K562 (cell line): ENCODE measurements at regions not wholly inside any gene's neighbourhood (a gene's known extent, or its start where the extent isn't known, plus 50 kb on each side); places are given as distances from the start of the nearest gene placed in this dataset.

Source experiments
- ATAC-seq: fragments of 200-7000 bp; cut with Tn5 transposase; 3 replicates; pipeline ENCODE4 v1.9.1; 2020; ENCODE audit warnings: moderate library complexity
- BruUV-seq: library from RNA; stranded (reverse); fragments of 400-500 nt; replicated peaks from 2 replicates; lab custom pipeline; 2021; lab: Mats Ljungman, UMichigan
- CTCF ChIA-PET: fragments of 300-600 bp; formaldehyde crosslinking; extraction: SDS; loops from one replicate; lab custom pipeline; 2021; ENCODE audit warnings: low intra/inter-chr PET ratio; lab: Yijun Ruan, JAX
- POLR2A ChIA-PET: fragments of 300-600, 350-650 bp; sonication (Branson Sonifier 250); formaldehyde crosslinking; extraction: SDS; loops from one replicate; lab custom pipeline; 2021; ENCODE audit warnings: antibody characterized with exemption, inconsistent platforms; lab: Yijun Ruan, JAX
- DNase-seq, 4 experiments: peaks; one replicate each; pipeline versions ENCODE4 v3.0.0 to v3.0.0-alpha.2; 2011 to 2018; ENCODE audit warnings: low spot score in 3 of 4, mixed read lengths in 3 of 4; ENCODE audit errors: extremely low read depth in 1 of 4
- FAIRE-seq: peaks from 2 replicates; lab custom pipeline; 2011; peaks lifted over from hg19 to GRCh38; lab: Jason Lieb, UNC
- H2AFZ ChIP-seq: 2 replicates; pipeline ENCODE4 v1.6.0; 2011; ENCODE audit warnings: low read depth, low read length, control low read depth, inconsistent platforms
- H3K27ac ChIP-seq: fragments of 200-600 bp; 3 replicates; pipeline ENCODE4 v1.8.0; 2011; ENCODE audit warnings: low read depth, mild to moderate bottlenecking, control low read depth, inconsistent platforms, low read length, moderate library complexity, mixed read lengths; ENCODE audit errors: extremely low read depth
- H3K27me3 ChIP-seq, 2 experiments: fragments of 300-600 bp in 1 of 2; 2 replicates in 1 of 2; 3 replicates in 1 of 2; pipeline versions ENCODE4 v1.6.0 to v1.8.0; 2011; ENCODE audit warnings: inconsistent platforms in 2 of 2, low read length in 2 of 2, mild to moderate bottlenecking in 1 of 2, mixed read lengths in 1 of 2, moderate library complexity in 1 of 2; ENCODE audit not compliant: control insufficient read depth in 2 of 2, insufficient read depth in 2 of 2
- H3K36me3 ChIP-seq: fragments of 300-600 bp; 3 replicates; pipeline ENCODE4 v1.8.0; 2011; ENCODE audit warnings: mild to moderate bottlenecking, low read length, inconsistent platforms; ENCODE audit not compliant: control insufficient read depth, insufficient read depth
- H3K4me1 ChIP-seq, 2 experiments: fragments of 200-600 bp in 1 of 2; replicated peaks in 1 of 2; 2 replicates in 1 of 2; 3 replicates in 1 of 2; pipeline versions ENCODE4 v1.5.1 to v1.8.0; 2011; ENCODE audit warnings: inconsistent platforms in 2 of 2, low read length in 2 of 2, mild to moderate bottlenecking in 1 of 2, mixed read lengths in 1 of 2, moderate library complexity in 1 of 2; ENCODE audit not compliant: control insufficient read depth in 2 of 2, insufficient read depth in 2 of 2
- H3K4me2 ChIP-seq: 2 replicates; pipeline ENCODE4 v1.6.1; 2011; ENCODE audit warnings: low read length, control low read depth, inconsistent platforms, mixed read lengths; ENCODE audit not compliant: insufficient read depth
- H3K4me3 ChIP-seq: fragments of 200-600 bp; sonication (generic), shearing (Covaris generic); 2 replicates; pipeline ENCODE4 v1.5.1; 2016; ENCODE audit warnings: control low read depth, inconsistent platforms
- H3K79me2 ChIP-seq: fragments of 200-600 bp; 3 replicates; pipeline ENCODE4 v1.8.0; 2011; ENCODE audit warnings: low read length, inconsistent platforms; ENCODE audit not compliant: control insufficient read depth, insufficient read depth
- H3K9ac ChIP-seq, 2 experiments: 2 replicates each; pipeline versions ENCODE4 v1.6.0 to v1.6.1; 2011; ENCODE audit warnings: low read depth in 2 of 2, low read length in 2 of 2, control low read depth in 1 of 2, inconsistent platforms in 1 of 2, mild to moderate bottlenecking in 1 of 2, mixed read lengths in 1 of 2; ENCODE audit not compliant: insufficient read depth in 1 of 2
- H3K9me1 ChIP-seq: one replicate; pipeline ENCODE4 v1.6.0; 2011; ENCODE audit warnings: inconsistent platforms, mild to moderate bottlenecking, low read length, moderate library complexity; ENCODE audit not compliant: control insufficient read depth, insufficient read depth
- H3K9me3 ChIP-seq: replicated peaks from 2 replicates; pipeline ENCODE4 v1.5.1; 2011; ENCODE audit warnings: low read depth, low read length, inconsistent platforms; ENCODE audit not compliant: control insufficient read depth, insufficient read depth
- H4K20me1 ChIP-seq: replicated peaks from 2 replicates; pipeline ENCODE4 v1.6.1; 2011; ENCODE audit warnings: low read length, inconsistent platforms, mixed read lengths; ENCODE audit not compliant: control insufficient read depth, insufficient read depth
- EP300 ChIP-seq: IDR thresholded peaks from 2 replicates; pipeline ENCODE4 v1.6.1; 2012; ENCODE audit warnings: low read length, improper control_type of control experiment
- ETV1 ChIP-seq: fragments of 450-650 bp; conservative IDR thresholded peaks from 2 replicates; pipeline ENCODE4 v1.6.1; 2016; ENCODE audit warnings: missing genetic modification characterization, control low read depth, low read depth, missing compliant biosample characterization
- KHSRP ChIP-seq: fragments of 450-650 bp; IDR thresholded peaks from 2 replicates; pipeline ENCODE4 v1.6.1; 2017
- KLF1 ChIP-seq: fragments of 450-650 bp; IDR thresholded peaks from 2 replicates; pipeline ENCODE4 v1.6.1; 2016; ENCODE audit warnings: missing genetic modification characterization, missing compliant biosample characterization
- MCM7 ChIP-seq, 2 experiments: fragments of 450-650 bp; IDR thresholded peaks; 2 replicates each; pipeline ENCODE4 v1.6.1; 2016 to 2018
- MECOM ChIP-seq: fragments of 250-450 bp; sonication (Bioruptor Pico); IDR thresholded peaks from 2 replicates; pipeline ENCODE4 v1.8.0; 2022; ENCODE audit warnings: inconsistent platforms
- MTA3 ChIP-seq: fragments of 450-650 bp; formaldehyde crosslinking; IDR thresholded peaks from 2 replicates; pipeline ENCODE4 v1.6.1; 2017; ENCODE audit warnings: mild to moderate bottlenecking, borderline replicate concordance
- MYBL2 ChIP-seq, 2 experiments: fragments of 450-650 bp in 1 of 2; sonication (generic) in 1 of 2; formaldehyde crosslinking in 1 of 2; IDR thresholded peaks; 2 replicates each; pipeline versions ENCODE4 v1.6.1 to v1.8.1; 2017 to 2022; ENCODE audit warnings: borderline replicate concordance in 1 of 2, inconsistent platforms in 1 of 2, low read depth in 1 of 2, mild to moderate bottlenecking in 1 of 2, missing genetic modification reagents in 1 of 2, moderate library complexity in 1 of 2
- NELFE ChIP-seq: IDR thresholded peaks from 2 replicates; pipeline ENCODE4 v1.6.1; 2011; ENCODE audit warnings: mild to moderate bottlenecking; ENCODE audit not compliant: insufficient read depth, insufficient read length
- POLR3G ChIP-seq: IDR thresholded peaks from 2 replicates; pipeline ENCODE4 v1.6.1; 2011; ENCODE audit not compliant: insufficient read length, insufficient replicate concordance; ENCODE audit errors: extremely low read depth
- SMARCA4 ChIP-seq: fragments of 450-650 bp; IDR thresholded peaks from 2 replicates; pipeline ENCODE4 v1.6.1; 2016
- WGBS: fragments of 100-300 bp; shearing (Covaris generic); methylation state at CpG from one replicate; pipeline ENCODE4 v1.1.6; 2016; ENCODE audit warnings: low coverage, mixed read lengths; ENCODE audit not compliant: insufficient coverage; ENCODE audit errors: missing lambda C conversion rate; 5-methylcytosine and 5-hydroxymethylcytosine counted together
- in situ Hi-C: fragments of 300-500 bp; cut with MboI; formaldehyde crosslinking; loops from 4 replicates; pipeline ENCODE4 v1.15.0; 2018; ENCODE audit warnings: inconsistent platforms, mixed read lengths
- intact Hi-C: fragments of 100-400 bp; cut with micrococcal nuclease; formaldehyde crosslinking; loops from 2 replicates; pipeline ENCODE4 v1.14.2; 2022
- TF ChIP-seq, protein P1 (sequence below): fragments of 200-800 bp; sonication (Bioruptor generic); IDR thresholded peaks from 2 replicates; pipeline ENCODE4 v1.6.1; 2017; ENCODE audit warnings: missing genetic modification characterization, missing compliant biosample characterization

DNA sequence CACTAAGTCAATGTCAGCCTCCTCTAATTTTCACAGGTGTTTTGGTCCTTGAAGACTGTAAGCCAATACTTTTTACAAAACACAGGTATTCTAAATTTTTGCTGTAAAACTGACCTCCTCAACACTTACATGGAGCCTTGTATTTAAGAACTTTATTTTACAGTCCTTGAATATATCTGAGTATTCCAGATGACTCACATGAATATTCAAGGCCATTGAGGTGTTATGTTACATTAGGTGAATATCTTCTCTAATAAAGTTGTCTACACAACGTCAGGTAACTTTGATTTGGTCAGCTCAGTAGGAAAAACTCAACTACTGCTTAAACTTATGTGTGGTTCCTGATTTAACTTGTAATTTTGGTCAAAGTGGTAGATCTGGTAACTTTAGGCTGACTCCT, 254.2 kb downstream of the OLFM3 start:
- no peak for FAIRE-seq
- DNase-seq: no peak
- no peak overlapping the region for H3K27ac ChIP-seq
- no peak overlapping the region for H2AFZ ChIP-seq
- BruUV-seq: no TSS peak
- ChIA-PET POLR2A (no interaction called here), CTCF (no interaction called here)
- ATAC-seq: no peak
- WGBS: 5% methylated on average over 1 of the region's 1 CpG
- intact Hi-C loops: no loop called here
- TF ChIP-seq NELFE: no peak
- TF ChIP-seq, protein P1, sequence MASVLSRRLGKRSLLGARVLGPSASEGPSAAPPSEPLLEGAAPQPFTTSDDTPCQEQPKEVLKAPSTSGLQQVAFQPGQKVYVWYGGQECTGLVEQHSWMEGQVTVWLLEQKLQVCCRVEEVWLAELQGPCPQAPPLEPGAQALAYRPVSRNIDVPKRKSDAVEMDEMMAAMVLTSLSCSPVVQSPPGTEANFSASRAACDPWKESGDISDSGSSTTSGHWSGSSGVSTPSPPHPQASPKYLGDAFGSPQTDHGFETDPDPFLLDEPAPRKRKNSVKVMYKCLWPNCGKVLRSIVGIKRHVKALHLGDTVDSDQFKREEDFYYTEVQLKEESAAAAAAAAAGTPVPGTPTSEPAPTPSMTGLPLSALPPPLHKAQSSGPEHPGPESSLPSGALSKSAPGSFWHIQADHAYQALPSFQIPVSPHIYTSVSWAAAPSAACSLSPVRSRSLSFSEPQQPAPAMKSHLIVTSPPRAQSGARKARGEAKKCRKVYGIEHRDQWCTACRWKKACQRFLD (CRISPR knock-in tag): no peak
- no peak for TF ChIP-seq MECOM (CRISPR knock-in tag)
- no peak for TF ChIP-seq MTA3
- no peak for TF ChIP-seq MYBL2 (IDR thresholded peaks at IDR 0.05; ENCODE audit: low read depth)
- TF ChIP-seq MYBL2 (CRISPR knock-in tag; IDR thresholded peaks at IDR 0.05; ENCODE audit: borderline replicate concordance): no peak
- no peak for TF ChIP-seq POLR3G
- no peak for TF ChIP-seq MCM7 (IDR thresholded peaks at IDR 0.05)
- no peak for TF ChIP-seq ETV1 (tag)
- no peak for TF ChIP-seq SMARCA4
- no peak for TF ChIP-seq EP300
- no peak for TF ChIP-seq KHSRP
- TF ChIP-seq KLF1 (tag): no peak
- H4K20me1 ChIP-seq: no peaks in the 10 kb centered on the region
- no peaks in the 10 kb centered on the region for H3K9me1 ChIP-seq
- H3K27me3 ChIP-seq: no peaks in the 10 kb centered on the region
- in situ Hi-C loops: no loop called here
- no peaks in the 10 kb centered on the region for H3K4me1 ChIP-seq
- no peak overlapping the region for H3K4me2 ChIP-seq
- no peaks in the 10 kb centered on the region for H3K36me3 ChIP-seq
- no peaks in the 10 kb centered on the region for H3K79me2 ChIP-seq
- no peak overlapping the region for H3K4me3 ChIP-seq
- H3K9me3 ChIP-seq: no peaks in the 10 kb centered on the region
- no peak overlapping the region for H3K9ac ChIP-seq
